AG09319 (cell line): ENCODE measurements at regions not wholly inside any gene's neighbourhood (a gene's known extent, or its start where the extent isn't known, plus 50 kb on each side); places are given as distances from the start of the nearest gene placed in this dataset.

Source experiments
- DNase-seq: peaks from one replicate; pipeline ENCODE4 v3.0.0-alpha.2; 2010; ENCODE audit warnings: low read depth; ENCODE audit errors: extremely low read depth
- TF ChIP-seq, protein P1 (sequence below): IDR thresholded peaks from 2 replicates; pipeline ENCODE4 v1.5.1; 2011; ENCODE audit warnings: low read depth, mild to moderate bottlenecking, inconsistent platforms, low read length, moderate library complexity

DNA sequence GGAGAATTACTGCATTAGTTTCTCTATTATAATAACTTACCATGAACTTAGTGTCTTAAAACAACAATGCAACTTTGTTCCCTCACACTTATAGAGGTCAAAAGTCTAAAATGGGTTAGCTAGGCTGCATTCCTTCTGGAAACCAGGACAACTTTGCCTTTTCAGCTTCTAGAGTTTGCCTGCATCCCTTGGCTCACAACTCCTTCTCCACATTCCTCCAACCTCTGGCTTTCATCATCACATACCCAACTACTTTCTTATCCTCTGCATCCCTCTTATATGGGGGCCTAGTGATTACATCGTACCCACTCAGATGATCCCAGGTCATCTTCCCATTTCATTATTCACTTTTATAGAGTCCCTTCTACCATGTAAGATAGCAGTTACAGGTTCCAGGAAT, 251.1 kb downstream of the C12orf50 start:
- no peak for DNase-seq
- TF ChIP-seq, protein P1, sequence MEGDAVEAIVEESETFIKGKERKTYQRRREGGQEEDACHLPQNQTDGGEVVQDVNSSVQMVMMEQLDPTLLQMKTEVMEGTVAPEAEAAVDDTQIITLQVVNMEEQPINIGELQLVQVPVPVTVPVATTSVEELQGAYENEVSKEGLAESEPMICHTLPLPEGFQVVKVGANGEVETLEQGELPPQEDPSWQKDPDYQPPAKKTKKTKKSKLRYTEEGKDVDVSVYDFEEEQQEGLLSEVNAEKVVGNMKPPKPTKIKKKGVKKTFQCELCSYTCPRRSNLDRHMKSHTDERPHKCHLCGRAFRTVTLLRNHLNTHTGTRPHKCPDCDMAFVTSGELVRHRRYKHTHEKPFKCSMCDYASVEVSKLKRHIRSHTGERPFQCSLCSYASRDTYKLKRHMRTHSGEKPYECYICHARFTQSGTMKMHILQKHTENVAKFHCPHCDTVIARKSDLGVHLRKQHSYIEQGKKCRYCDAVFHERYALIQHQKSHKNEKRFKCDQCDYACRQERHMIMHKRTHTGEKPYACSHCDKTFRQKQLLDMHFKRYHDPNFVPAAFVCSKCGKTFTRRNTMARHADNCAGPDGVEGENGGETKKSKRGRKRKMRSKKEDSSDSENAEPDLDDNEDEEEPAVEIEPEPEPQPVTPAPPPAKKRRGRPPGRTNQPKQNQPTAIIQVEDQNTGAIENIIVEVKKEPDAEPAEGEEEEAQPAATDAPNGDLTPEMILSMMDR, result no peak

- no peak for DNase-seq
- TF ChIP-seq, protein P1, result no peak
These were observed 253.4 kb downstream of the C12orf50 start for GRCh38 chr12:87775784-87776183.

DNA sequence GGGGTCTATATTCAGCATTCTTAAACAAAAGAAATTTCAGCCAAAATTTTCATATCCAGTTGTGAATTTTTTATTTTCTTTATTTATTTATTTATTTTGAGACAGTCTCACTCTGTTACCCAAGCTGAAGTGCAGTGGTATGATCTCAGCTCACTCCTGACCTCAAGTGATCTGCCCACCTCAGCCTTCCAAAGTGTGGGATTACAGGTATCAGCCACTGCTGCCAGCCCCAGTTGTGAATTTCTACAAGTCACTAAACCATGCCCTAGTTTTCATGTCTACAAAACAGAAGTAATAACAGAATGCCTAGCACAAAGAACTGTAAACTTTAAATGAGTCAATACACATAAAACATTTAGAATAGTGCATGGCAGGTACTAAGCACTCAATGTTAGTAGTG, 254.2 kb downstream of the C12orf50 start:
- DNase-seq, result no peak
- TF ChIP-seq, protein P1, result no peak

GRCh38 chr12:87772401-87772800, 256.8 kb downstream of the C12orf50 start:
- TF ChIP-seq, protein P1, result no peak
- no peak for DNase-seq

- no peak for DNase-seq
- TF ChIP-seq, protein P1, result no peak
These were observed 260.5 kb downstream of the C12orf50 start for GRCh38 chr12:87768501-87769287.

DNA sequence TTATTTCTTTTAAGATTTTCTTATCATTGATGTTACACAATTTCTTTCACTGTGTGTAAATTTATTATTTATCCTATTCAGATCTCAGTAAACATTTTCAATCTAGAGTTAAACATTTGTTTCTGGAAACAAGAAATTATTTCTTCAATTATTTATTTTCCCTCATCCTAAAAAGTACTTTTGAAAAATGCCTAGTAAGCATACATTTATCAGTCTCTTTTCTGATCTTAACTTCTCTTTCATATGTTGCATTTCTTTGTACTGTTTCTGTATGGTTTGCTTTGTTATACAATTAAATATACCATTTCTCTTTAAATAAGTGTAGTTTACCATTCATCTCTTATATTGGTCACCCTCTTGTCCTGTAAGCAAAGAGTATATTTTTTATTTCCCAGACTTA, 263.2 kb downstream of the C12orf50 start:
- DNase-seq, result no peak
- TF ChIP-seq, protein P1, result no peak

DNA sequence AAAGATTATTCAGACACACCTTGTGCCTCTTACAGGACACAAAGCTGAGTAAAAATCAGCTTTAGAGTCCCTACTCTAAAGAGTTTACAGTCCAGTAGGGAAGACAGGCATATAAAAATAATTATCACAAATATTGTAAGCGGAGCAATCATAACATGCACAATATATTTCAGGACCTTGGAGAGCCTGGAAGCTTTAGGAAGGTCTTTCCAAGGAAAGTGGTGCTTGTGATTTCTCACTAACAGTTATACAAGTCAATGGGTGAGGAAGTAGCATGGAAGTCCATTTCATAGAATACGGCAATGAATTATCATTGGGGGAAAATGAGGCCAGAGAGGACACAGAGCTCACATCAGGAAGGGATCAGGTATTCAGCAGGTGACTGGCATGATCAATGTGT, 268.3 kb downstream of the C12orf50 start:
- TF ChIP-seq, protein P1, result no peak
- no peak for DNase-seq
